ENCODE measurements at regions not wholly inside any gene's neighbourhood (a gene's known extent, or its start where the extent isn't known, plus 50 kb on each side); places are given as distances from the start of the nearest gene placed in this dataset.

GRCh38 chr18:60506190-60506589 lies 133.6 kb upstream of the MC4R start:
- ATAC-seq (replicated peaks in 1 of 2) (no peak), DNase-seq (no peak)
- Mint-ChIP-seq H3K4me1 (ENCODE audit: low read depth) (no peaks in the 10 kb centered on the region), H3K9me3 (no peaks in the 10 kb centered on the region), H3K27ac (no peak overlapping the region), H3K4me3 (no peak overlapping the region), H3K36me3 (ENCODE audit: insufficient read depth in 2 of 2) (no peaks in the 10 kb centered on the region), H3K27me3 (ENCODE audit: low read depth) (no peaks in the 10 kb centered on the region)

- Mint-ChIP-seq H3K36me3 (ENCODE audit: insufficient read depth in 2 of 2) (no peaks in the 10 kb centered on the region), H3K27me3 (ENCODE audit: low read depth) (no peaks in the 10 kb centered on the region), H3K9me3 (no peaks in the 10 kb centered on the region), H3K27ac (no peak overlapping the region), H3K4me3 (no peak overlapping the region), H3K4me1 (ENCODE audit: low read depth) (no peaks in the 10 kb centered on the region)
- ATAC-seq (replicated peaks in 1 of 2) (no peak), DNase-seq (no peak)
Observed at GRCh38 chr18:60506682-60507081, 134.1 kb upstream of the MC4R start.

- ATAC-seq (replicated peaks in 1 of 2) (no peak), DNase-seq (no peak)
- H3K9me3 Mint-ChIP-seq, result no peaks in the 10 kb centered on the region
- H3K27ac Mint-ChIP-seq, result no peak overlapping the region
- H3K4me3 Mint-ChIP-seq, result no peak overlapping the region
- H3K4me1 Mint-ChIP-seq (ENCODE audit: low read depth), result no peaks in the 10 kb centered on the region
- no peaks in the 10 kb centered on the region for H3K36me3 Mint-ChIP-seq (ENCODE audit: insufficient read depth in 2 of 2)
- no peaks in the 10 kb centered on the region for H3K27me3 Mint-ChIP-seq (ENCODE audit: low read depth)
Observed at GRCh38 chr18:60508108-60508507, 135.5 kb upstream of the MC4R start.

- no peak for DNase-seq
- Mint-ChIP-seq H3K4me1 (ENCODE audit: low read depth) (no peaks in the 10 kb centered on the region), H3K27me3 (ENCODE audit: low read depth) (no peaks in the 10 kb centered on the region), H3K36me3 (ENCODE audit: insufficient read depth in 2 of 2) (no peaks in the 10 kb centered on the region), H3K9me3 (no peaks in the 10 kb centered on the region), H3K4me3 (no peak overlapping the region), H3K27ac (no peak overlapping the region)
- no peak for ATAC-seq (replicated peaks in 1 of 2)
Observed at GRCh38 chr18:60534538-60534937, 162.0 kb upstream of the MC4R start.

- Mint-ChIP-seq H3K27me3 (ENCODE audit: low read depth) (no peaks in the 10 kb centered on the region), H3K4me3 (no peak overlapping the region), H3K4me1 (ENCODE audit: low read depth) (no peaks in the 10 kb centered on the region), H3K36me3 (ENCODE audit: insufficient read depth in 2 of 2) (no peaks in the 10 kb centered on the region), H3K9me3 (no peaks in the 10 kb centered on the region), H3K27ac (no peak overlapping the region)
- ATAC-seq (replicated peaks in 1 of 2), result no peak
- no peak for DNase-seq
Observed at GRCh38 chr18:60537074-60537473, 164.5 kb upstream of the MC4R start.

GRCh38 chr18:60538891-60539290 lies 166.3 kb upstream of the MC4R start:
- ATAC-seq (replicated peaks in 1 of 2), result no peak

GRCh38 chr18:60541661-60542060 lies 169.1 kb upstream of the MC4R start:
- Mint-ChIP-seq H3K9me3 (no peaks in the 10 kb centered on the region), H3K4me1 (ENCODE audit: low read depth) (no peaks in the 10 kb centered on the region), H3K36me3 (ENCODE audit: insufficient read depth in 2 of 2) (no peaks in the 10 kb centered on the region), H3K27me3 (ENCODE audit: low read depth) (no peaks in the 10 kb centered on the region), H3K4me3 (no peak overlapping the region), H3K27ac (no peak overlapping the region)
- DNase-seq (no peak), ATAC-seq (replicated peaks in 1 of 2) (no peak)

More at GRCh38 chr18:60538891-60539290, 166.3 kb upstream of the MC4R start:
- Mint-ChIP-seq H3K4me3 (no peak overlapping the region), H3K27ac (no peak overlapping the region), H3K4me1 (ENCODE audit: low read depth) (no peaks in the 10 kb centered on the region), H3K9me3 (no peaks in the 10 kb centered on the region), H3K36me3 (ENCODE audit: insufficient read depth in 2 of 2) (no peaks in the 10 kb centered on the region), H3K27me3 (ENCODE audit: low read depth) (no peaks in the 10 kb centered on the region)
- no peak for DNase-seq

- no peaks in the 10 kb centered on the region for H3K4me1 Mint-ChIP-seq (ENCODE audit: low read depth)
- DNase-seq (no peak), ATAC-seq (replicated peaks in 1 of 2) (no peak)
- H3K27ac Mint-ChIP-seq, result no peak overlapping the region
- no peak overlapping the region for H3K4me3 Mint-ChIP-seq
- H3K36me3 Mint-ChIP-seq (ENCODE audit: insufficient read depth in 2 of 2), result no peaks in the 10 kb centered on the region
- no peaks in the 10 kb centered on the region for H3K9me3 Mint-ChIP-seq
- no peaks in the 10 kb centered on the region for H3K27me3 Mint-ChIP-seq (ENCODE audit: low read depth)
Observed at GRCh38 chr18:60543646-60544045, 171.1 kb upstream of the MC4R start.

GRCh38 chr18:60549338-60549960 lies 176.9 kb upstream of the MC4R start:
- Mint-ChIP-seq H3K36me3 (ENCODE audit: insufficient read depth in 2 of 2) (no peaks in the 10 kb centered on the region), H3K4me3 (no peak overlapping the region), H3K27ac (no peak overlapping the region), H3K9me3 (no peaks in the 10 kb centered on the region), H3K4me1 (ENCODE audit: low read depth) (no peaks in the 10 kb centered on the region), H3K27me3 (ENCODE audit: low read depth) (no peaks in the 10 kb centered on the region)
- ATAC-seq (replicated peaks in 1 of 2), result no peak
- peak; percentile 3 to 4 for DNase-seq

- H3K9me3 Mint-ChIP-seq, result peaks cover 0 to 2% of the 10 kb centered on the region in 2 donors
- no peak overlapping the region for H3K4me3 Mint-ChIP-seq
- no peak overlapping the region for H3K27ac Mint-ChIP-seq
- DNase-seq, result no peak
- no peak for ATAC-seq (replicated peaks in 1 of 2)
- no peaks in the 10 kb centered on the region for H3K27me3 Mint-ChIP-seq (ENCODE audit: low read depth)
- no peaks in the 10 kb centered on the region for H3K4me1 Mint-ChIP-seq (ENCODE audit: low read depth)
- H3K36me3 Mint-ChIP-seq (ENCODE audit: insufficient read depth in 2 of 2), result no peaks in the 10 kb centered on the region
Observed at GRCh38 chr18:60552948-60553347, 180.4 kb upstream of the MC4R start.

- H3K36me3 Mint-ChIP-seq (ENCODE audit: insufficient read depth in 2 of 2), result no peaks in the 10 kb centered on the region
- ATAC-seq (replicated peaks in 1 of 2) (no peak), DNase-seq (no peak)
- peaks cover 0 to 2% of the 10 kb centered on the region in 2 donors for H3K9me3 Mint-ChIP-seq
- no peaks in the 10 kb centered on the region for H3K27me3 Mint-ChIP-seq (ENCODE audit: low read depth)
- no peaks in the 10 kb centered on the region for H3K4me1 Mint-ChIP-seq (ENCODE audit: low read depth)
- no peak overlapping the region for H3K27ac Mint-ChIP-seq
- H3K4me3 Mint-ChIP-seq, result no peak overlapping the region
Observed at GRCh38 chr18:60554967-60555366, 182.4 kb upstream of the MC4R start.

GRCh38 chr18:60555625-60556024 lies 183.1 kb upstream of the MC4R start:
- Mint-ChIP-seq H3K27me3 (ENCODE audit: low read depth) (no peaks in the 10 kb centered on the region), H3K4me3 (no peak overlapping the region), H3K4me1 (ENCODE audit: low read depth) (no peaks in the 10 kb centered on the region), H3K9me3 (peaks cover 0 to 2% of the 10 kb centered on the region in 2 donors), H3K36me3 (ENCODE audit: insufficient read depth in 2 of 2) (no peaks in the 10 kb centered on the region), H3K27ac (no peak overlapping the region)
- DNase-seq (no peak), ATAC-seq (replicated peaks in 1 of 2) (no peak)

- DNase-seq (no peak), ATAC-seq (replicated peaks in 1 of 2) (no peak)
- H3K36me3 Mint-ChIP-seq (ENCODE audit: insufficient read depth in 2 of 2), result no peaks in the 10 kb centered on the region
- no peaks in the 10 kb centered on the region for H3K4me1 Mint-ChIP-seq (ENCODE audit: low read depth)
- no peaks in the 10 kb centered on the region for H3K27me3 Mint-ChIP-seq (ENCODE audit: low read depth)
- H3K4me3 Mint-ChIP-seq, result no peak overlapping the region
- no peak overlapping the region for H3K27ac Mint-ChIP-seq
- H3K9me3 Mint-ChIP-seq, result peaks cover 0 to 2% of the 10 kb centered on the region in 2 donors
Observed at GRCh38 chr18:60556326-60556725, 183.8 kb upstream of the MC4R start.

- H3K27me3 Mint-ChIP-seq (ENCODE audit: low read depth), result no peaks in the 10 kb centered on the region
- no peaks in the 10 kb centered on the region for H3K36me3 Mint-ChIP-seq (ENCODE audit: insufficient read depth in 2 of 2)
- no peak overlapping the region for H3K27ac Mint-ChIP-seq
- no peak overlapping the region for H3K4me3 Mint-ChIP-seq
- DNase-seq, result no peak
- no peak for ATAC-seq (replicated peaks in 1 of 2)
- H3K9me3 Mint-ChIP-seq, result peaks cover 0 to 2% of the 10 kb centered on the region in 2 donors
- no peaks in the 10 kb centered on the region for H3K4me1 Mint-ChIP-seq (ENCODE audit: low read depth)
Observed at GRCh38 chr18:60560071-60560470, 187.5 kb upstream of the MC4R start.

All from activated T-cell treated with anti-CD3 and anti-CD28 coated beads, Interleukin-2, amount 50 U/mL, for 72 hours (primary cell).